HG02870 (cell line): ENCODE measurements at regions not wholly inside any gene's neighbourhood (a gene's known extent, or its start where the extent isn't known, plus 50 kb on each side); places are given as distances from the start of the nearest gene placed in this dataset.
A peak's percentile ranks its signal among the peaks of the same experiment; 100 is the strongest.

Experiments used
- ATAC-seq: cut with Tn5 transposase; IDR thresholded peaks from one replicate; pipeline ENCODE4 v1.9.1; 2021; ENCODE audit warnings: mild to moderate bottlenecking, moderate library complexity; ENCODE audit not compliant: unreplicated experiment

DNA sequence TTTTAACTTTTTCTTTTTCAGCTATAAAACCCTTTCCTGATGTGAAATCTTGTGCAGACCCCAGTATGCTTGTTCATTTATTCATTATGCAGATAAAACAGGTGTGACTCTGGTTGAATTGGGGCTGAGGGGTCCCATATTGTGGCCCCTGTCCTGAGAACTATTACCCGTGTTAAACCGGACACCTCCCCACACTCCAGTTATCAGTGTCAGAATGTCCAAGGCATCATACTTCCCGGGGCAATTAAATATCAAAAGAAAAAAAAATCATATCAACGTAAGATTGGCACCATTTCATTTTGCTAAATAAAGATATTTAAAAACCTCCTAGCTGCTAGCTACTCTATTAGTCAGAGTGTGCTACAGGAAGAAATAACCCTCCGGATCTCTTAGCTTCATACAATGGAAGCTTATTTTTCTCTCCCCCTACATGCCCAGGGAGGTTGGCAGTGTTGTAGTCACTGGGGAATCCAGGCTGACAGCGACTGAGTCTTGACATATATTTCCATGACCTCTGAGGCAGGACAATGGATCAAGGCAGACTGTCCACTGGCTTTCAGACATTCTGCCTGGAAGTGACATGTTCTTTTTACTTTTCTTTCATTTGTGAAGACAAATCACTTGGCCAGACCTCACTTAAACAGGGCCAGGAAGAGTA lies 170.0 kb downstream of the SEC61B start:
- ATAC-seq = no peak

DNA sequence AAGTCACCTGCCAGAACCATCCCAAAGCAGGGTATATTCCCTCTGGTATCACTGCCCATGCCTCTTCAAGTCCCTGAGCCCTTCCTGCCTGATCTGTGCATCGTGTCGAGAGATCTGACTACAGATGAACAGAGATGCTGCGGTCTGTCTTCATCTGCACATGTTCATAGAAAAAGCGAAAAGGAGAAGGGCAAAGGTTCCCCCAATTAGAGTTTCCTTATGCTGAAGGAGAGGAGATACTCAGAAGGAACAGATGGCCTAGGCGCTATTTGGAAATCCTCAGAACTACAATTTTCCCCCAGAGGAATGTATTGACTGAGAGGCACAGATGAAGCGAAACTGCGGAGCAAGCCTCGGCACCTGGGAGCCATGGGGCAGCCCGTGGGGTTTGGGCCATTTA lies 170.9 kb downstream of the SEC61B start:
- no peak for ATAC-seq

DNA sequence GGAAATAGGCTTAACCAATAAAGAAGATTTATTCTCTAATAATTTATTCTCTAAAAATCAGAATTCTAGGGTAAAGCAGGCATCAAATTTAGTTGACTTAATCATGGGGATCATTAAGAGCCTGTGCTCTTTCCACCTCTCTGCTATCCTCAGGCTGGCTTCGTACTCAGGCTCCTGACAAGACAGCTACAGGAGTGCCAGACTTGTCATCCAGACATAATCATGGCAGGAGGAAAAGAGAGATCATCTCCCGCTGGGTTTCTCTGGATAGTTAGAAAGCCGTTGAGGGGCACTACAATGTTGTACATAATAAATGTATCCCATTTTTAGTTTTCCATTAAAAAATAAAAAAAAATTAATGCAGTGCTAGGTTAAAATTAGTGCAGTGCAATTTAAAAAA lies 171.9 kb downstream of the SEC61B start:
- no peak for ATAC-seq

DNA sequence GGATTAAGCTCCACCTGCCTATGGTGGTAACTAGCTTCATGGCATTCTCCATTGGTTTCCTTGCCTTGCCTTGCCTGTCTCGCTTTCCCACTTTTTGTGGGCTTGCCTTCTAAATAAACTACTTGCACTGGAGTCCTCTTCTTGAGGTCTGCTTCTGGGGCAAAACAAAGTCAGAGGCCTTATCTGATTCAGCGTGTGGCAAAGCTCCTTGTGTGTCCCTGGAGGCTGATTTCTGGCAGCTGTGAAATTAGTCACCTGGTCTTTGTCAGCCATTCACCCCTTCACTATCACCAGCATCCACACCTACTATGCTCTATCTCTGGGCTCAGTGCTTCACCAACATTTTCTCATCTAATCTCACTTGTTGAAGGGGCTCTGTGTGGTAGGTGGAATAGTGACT lies 176.2 kb downstream of the SEC61B start:
- ATAC-seq = no peak

DNA sequence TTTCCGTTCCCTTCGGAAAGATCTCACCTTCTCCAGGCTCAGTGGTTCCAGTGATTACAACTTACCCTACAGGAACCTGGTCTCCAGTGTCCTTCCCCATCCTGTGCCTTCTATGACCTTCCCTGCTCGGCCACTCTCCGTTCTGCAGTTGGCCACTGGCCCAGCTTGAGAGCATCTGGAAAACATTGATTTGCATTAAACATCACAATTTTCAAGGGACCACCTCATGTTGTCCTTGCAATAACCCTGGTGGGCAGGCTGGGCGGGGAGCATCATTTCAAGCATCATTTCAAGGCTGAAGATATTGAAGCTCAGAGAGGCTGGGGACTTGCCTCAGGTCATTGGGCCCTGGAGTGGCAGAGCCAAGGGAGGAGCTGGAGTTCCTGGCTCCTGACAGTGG lies 177.4 kb downstream of the SEC61B start:
- no peak for ATAC-seq

DNA sequence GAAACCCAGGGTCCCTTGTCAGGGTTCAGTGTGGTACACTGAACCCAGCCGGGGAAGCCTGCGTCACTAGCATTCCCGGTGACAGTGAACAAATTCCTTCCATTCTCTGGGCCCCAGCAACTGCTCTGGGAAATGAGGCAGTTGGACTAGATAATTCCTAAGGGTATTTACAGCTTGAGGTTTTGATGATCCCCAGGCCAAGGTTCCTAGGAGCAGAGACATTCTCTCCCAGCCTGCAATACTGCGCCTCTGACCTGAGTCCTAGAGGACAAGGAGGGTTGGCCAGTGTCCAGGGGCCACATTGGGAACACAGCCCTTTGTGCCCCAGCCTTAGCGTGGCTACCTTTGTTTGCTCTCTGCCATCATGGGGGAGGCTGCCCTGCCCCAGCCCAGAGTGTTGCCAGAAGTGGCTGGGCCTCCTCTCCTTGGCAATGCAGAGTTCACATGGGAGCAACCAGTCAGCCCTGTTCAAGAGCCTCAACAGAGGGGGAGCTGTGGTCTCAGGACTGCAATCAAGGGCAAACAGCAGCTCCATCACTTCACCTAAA lies 178.2 kb downstream of the SEC61B start:
- ATAC-seq = no peak

DNA sequence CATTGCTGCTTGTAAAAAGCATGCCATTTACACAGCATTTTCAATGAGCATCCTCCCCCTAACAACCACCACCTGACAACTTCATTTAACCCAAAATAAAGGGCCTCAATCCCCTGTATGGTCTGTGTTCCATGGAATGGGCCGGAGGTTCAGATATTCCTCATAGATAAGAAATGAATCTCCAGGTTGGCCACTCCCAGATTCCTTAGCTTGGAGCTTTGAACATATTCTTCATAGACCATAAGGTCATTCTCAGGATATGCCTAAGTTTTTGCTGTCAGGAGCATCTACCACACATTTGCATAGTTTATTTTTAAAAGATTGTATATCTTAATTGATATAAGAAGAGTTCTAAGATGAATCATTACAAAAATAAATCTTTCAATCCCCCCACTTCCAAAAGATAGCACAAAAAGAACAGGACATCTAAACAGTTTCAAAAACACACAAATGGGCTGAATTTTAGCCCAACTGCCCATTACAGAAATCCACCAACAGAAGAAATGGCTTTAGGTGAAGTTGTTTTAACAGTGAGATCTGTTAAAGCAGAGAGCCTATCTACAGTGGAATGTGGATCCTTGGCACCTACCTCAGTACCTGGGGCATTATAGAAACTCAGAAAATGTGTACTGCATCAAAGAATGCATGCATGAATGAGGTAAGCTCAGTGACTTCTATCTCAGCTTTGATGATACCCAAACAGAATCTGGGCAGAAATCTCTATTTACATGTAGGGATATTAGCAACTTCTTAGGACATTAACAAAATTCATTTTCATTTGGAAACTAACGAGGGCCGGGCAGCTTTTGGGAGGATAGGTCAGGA lies 179.8 kb downstream of the SEC61B start:
- no peak for ATAC-seq

DNA sequence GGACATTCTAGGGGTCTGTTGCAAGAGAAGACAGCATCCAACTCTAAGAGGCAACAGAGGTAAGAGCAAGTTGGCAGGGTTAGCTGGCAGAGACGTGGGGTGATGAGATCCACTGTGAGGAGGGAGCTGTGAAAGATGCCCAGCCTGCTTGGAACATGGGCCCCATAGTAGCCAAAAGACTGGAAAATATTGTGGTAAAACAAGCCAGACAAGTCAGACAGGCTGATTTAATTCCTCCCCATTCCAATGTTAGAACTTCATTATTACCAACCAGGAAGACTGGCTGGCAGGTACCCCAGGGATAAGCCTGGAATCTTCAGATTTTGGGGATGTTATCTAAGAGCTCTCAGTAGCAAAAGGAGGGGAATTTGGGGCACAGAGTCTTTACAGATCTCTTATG lies 181.3 kb downstream of the SEC61B start:
- ATAC-seq = no peak

DNA sequence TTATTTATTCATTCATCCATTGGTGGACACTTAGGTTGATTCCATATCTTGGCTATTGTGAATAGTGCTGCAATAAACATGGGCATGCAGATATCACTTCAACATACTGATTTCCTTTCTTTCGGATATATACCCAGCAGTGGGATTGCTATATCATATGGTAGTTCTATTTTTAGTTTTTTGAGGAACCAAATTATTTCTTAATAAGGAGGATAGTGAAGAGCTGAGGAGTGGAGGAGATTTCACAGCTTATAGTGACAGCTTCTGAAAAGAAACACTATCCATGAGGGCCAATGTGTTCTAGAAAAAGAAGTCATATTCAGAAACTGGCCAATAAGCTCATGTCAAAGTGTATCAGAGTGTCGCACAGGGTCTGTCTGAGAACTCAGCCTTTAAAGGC lies 183.3 kb downstream of the SEC61B start:
- no peak for ATAC-seq

DNA sequence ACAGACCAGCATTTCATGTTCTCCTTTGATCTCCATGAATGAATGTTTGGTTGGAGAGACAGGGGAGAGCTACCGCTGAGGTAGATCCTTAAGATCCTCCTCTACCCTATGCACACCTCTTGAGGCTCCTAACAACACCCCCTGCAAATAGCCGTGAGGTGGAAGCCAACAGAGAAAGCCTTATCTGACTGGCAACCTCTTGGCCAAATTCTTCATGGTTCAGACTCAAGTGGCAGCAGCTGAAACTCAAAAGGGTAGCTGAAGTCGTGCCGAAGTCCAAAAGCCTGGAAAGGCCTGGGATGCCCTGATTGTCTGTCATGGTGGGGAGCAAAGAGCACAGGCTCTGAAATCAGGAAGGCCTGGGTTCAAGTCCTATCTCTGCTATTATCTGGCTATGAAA lies 184.9 kb downstream of the SEC61B start:
- ATAC-seq = no peak

DNA sequence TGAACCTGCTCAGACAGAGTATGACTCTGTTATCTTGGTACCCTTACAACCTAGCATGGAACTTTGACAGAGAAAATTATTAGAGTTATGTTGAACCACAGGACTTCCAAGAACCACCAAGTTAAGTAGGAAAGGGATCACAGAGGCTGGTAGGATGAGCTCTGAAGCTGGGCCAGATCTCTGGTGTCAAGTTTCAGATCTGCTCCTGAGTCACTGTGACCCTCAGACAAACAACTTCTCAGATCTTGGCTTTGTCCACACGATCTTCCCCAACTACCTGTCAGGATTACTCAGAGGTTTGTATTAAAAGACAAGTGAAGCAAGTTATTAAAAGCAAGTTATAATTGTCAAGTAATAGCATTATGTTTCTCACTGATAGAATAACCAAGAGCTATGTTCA lies 189.0 kb downstream of the SEC61B start:
- no peak for ATAC-seq

DNA sequence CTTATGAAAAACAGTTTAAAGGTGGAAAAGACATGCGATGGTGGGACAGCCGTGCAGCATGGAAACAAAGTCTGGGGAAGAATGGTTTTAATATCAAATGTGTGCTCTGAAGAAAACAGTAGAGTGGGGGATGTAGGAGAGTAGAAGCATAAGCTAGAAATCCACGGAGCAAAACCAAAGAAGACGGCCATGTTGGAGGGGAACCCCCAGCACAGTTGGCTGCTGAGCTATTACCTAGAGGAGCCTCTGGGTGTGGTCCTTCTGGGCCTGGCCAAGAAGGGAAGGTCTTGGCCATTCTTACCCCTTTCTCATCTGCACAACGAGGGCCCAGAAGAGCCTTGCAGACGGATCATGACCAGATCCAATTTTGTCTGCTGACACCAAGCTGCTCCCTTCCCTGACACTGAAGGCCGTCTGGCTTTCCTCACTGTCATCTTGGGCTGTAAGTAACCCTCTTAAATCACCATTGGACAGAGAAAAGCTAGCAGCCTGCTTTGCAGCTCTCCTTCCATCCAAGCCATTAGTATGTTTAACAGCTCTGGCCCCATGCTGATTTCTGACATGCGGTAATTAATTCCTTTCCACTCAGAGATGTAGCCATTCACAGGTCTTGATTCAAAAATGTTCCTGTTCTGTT lies 189.5 kb downstream of the SEC61B start:
- ATAC-seq = no peak

DNA sequence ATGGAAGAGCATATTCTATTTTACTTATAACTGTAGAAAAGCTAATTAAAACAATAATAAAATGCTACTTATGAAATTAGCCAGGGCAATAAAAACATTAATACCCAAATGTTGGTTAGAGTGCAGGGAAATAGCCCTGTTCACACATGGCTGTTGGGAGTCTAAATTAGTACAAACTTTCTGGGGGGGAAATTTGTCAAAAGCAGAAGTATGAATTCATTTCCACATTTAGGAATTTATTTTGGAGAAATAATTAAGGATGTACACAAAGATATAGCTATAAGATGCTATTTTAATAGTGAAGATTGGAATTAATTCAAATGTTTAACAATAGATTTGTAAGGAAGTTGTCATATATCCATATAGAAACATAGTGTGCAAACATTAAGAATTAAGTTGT lies 190.5 kb downstream of the SEC61B start:
- ATAC-seq = no peak

DNA sequence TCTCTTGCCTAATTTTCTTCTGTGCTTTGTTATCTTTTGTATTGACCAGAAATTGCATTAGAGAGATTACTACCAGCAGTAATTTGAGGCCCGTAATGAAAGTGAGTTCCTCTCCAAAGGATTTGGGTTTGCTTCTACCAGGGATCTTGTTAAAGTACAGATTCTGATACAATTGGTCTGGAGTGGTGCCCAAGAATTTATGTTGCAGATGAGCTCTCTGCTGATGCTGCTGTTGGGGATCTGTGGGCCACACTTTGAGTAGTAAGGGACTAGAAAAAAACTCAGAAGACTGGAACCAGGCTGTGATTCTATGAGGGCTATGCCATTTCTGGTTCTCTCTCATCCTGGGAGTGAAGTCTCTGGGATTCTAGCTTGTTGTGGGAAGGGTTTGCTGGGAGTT lies 192.2 kb downstream of the SEC61B start:
- ATAC-seq = no peak

DNA sequence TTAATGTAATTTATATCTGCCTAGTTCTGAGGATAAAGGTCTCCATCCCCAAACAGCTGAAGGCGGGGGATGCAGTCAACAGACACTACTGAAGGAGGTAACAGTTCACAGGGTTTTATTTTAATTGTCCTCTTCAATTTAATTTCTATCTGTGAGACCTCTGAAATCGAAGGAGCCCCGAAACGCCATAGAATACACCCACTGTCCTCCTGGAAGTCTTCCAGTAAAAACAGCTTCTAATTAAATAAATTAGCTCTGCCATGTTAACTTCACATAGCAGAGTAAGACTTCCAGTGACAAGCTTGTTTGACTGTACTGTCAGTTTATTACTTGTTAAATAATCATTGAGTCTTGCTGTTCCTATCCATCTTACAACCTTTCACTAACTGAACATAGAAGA lies 193.5 kb downstream of the SEC61B start:
- no peak for ATAC-seq

DNA sequence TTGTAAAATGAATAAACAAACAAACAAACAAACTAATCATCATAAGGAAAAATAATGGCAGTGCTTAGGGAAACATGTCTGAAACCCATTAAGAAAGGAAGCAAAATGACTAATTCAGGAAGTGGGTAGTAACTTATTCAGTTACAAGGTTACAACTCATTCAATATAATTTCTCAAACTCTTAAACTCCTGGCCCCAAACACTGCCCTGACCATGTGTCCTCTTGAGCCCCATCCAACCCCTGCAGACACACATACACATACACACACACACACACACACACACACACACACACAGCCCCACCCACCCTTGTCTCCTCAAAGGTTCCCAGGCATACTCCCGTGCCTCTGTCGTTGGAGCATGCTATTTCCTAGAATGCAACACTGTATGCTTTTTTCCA lies 193.9 kb downstream of the SEC61B start:
- peak; percentile 63 for ATAC-seq

DNA sequence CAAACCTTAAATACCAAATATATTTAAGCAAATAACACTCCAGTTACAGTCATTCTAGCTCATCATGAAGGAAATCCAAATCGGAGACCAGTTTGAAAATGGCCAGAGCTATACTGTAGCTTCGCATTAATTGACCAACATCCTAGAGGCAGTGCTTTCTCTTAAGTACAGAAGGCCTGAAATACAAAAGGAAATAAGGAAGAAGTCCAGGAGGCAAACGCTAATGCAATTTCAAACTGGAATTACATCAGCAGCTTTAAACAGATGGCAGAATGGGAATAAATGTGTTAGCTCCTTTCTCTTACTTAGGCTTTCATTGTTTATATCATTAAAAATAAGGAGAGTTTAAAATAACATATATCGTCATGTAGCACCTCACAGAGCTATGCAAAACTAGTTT lies 197.0 kb downstream of the SEC61B start:
- ATAC-seq = no peak

DNA sequence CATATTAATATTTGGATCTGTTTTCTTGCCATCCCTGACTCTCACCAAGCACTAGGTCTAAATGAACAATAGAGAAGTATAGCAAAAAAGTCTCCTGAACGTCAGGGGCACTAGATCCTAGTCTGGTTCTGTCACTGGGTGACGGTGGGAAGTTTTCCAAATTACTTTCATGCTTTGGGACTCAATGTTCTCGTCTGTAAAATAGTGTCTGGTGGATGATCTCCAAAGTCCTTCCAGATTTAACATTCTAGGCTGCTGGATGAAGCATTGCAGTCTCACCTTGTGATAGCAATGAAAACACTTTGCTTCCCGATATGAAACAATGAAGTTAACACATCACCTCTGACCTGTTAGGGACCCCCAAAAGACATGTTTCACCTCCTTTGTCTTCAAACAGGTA lies 199.3 kb downstream of the SEC61B start:
- no peak for ATAC-seq

DNA sequence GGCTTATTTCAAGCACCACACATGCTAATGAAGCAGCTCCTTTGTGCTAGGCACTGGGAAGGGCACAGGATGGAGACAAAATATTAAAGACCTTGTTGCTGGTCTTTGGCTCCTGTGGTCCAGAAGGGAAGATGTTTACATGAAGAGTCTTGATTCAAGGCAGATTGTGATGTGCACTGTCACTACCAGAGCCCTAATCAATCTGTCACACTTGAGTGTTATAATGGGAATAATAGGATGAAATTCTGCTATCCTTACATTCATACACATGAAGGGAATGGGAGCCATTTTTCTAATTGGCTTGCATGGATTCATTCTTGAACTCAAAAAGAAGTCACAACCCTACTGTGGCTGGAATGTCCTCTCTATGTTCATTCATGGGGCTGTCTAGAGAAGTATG lies 203.0 kb downstream of the SEC61B start:
- no peak for ATAC-seq

DNA sequence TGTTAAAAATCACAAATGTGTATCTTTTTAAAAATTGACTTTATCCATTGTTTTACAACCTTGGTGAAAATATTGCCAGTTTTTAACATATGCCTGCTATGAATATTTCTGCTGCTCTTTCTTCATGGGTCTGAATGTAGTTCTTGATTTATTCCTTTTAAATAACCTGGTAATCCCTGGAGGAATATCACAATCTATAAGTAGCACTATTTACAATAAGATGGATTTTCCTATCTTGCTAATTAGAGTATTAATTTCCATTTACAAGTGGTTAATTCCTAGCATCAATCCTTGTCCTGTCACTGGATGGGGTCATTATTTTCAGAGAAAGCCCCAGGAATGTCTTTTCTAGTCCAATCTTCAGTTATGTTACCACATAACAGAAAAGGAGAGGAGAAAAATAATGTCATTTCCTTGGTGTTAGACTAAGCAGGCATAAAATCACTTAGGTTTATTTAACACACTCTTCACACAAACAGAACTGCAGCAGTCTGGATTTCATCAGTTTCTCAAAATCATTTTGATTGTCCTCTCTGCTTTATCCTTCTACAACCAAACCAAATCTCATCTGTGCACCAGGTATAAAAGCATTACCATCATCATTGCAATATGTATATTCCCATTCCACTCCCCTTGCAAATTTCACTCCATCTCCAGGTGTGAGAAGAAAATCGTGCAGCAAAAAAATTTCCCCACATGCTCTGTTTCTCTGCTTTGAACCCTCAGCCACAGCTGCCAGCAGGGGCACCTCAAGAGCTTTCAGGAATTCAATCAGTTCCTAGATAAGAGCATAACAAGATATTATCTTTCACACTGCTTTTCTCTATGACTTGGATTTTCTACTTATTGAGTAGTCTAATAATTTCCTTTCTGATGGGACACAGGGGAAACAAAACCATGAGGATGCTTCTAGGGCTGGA lies 204.1 kb downstream of the SEC61B start:
- ATAC-seq = no peak

DNA sequence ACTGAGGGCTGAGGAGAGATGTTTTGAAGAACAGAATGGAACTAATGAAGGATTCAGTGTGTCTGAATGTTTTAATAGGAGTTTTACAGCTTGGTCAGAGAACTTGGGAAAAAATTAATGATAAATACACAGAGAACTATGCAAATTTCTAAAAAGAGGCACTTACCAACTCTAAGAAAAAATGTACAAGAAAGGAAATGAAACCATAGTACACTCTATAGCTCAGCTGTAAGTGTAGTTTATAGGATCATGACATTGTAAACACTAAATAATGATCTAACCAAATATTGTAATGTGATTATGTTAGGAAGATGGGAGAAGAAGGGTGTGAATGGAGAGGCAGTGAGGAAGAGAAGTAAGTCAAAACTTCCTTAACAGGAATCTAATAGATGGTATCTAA lies 205.2 kb downstream of the SEC61B start:
- no peak for ATAC-seq
